Glomerular endothelial cell (primary cell): ENCODE measurements at regions not wholly inside any gene's neighbourhood (a gene's known extent, or its start where the extent isn't known, plus 50 kb on each side); places are given as distances from the start of the nearest gene placed in this dataset.
"Not testable (repeated sequence)": the region's sequence is repeated elsewhere in the genome, so short reads cannot be mapped to it uniquely, and the experiment has no call there.

Experiments used
- DNase-seq: peaks from one replicate; pipeline ENCODE4 v3.0.0-alpha.2; 2011; ENCODE audit warnings: low read depth, low spot score; ENCODE audit errors: extremely low read depth

DNA sequence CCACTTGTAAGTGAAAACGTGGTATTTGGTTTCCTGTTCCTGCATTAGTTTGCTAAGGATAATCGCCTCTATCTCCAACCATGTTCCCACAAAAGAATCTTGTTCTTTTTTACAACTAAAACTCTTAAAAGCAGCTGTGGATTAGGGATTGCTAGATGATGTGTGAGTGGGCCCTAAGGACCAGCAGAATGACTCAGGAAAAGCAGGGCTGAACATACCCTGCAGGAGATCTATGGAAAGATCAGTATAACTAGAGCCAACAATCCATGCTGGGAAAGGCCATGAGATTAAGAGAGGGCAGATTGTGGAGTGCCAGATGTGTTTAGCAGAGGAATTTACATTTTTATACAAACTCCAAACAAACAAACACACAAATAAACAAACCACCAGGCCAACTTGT, 128.4 kb upstream of the TMEM164 start:
- DNase-seq, result no peak

DNA sequence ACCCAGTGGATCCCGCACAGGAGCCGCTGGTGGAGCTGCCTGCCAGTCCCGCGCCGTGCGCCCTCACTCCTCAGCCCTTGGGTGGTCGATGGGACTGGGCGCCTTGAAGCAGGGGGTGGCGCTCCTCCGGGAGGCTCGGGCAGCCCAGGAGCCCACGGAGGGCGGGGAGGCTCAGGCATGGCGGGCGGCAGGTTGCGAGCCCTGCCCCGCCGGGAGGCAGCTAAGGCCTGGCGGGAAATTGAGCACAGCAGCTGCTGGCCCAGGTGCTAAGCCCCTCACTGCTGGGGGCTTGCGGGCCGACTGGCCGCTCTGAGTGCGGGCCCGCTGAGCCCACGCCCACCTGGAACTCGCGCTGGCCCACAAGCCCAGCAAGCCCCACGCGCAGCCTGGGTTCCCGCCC, 127.1 kb upstream of the TMEM164 start:
- no peak for DNase-seq

GRCh38 chrX:109878236-109878635, 124.7 kb upstream of the TMEM164 start:
- no peak for DNase-seq

DNA sequence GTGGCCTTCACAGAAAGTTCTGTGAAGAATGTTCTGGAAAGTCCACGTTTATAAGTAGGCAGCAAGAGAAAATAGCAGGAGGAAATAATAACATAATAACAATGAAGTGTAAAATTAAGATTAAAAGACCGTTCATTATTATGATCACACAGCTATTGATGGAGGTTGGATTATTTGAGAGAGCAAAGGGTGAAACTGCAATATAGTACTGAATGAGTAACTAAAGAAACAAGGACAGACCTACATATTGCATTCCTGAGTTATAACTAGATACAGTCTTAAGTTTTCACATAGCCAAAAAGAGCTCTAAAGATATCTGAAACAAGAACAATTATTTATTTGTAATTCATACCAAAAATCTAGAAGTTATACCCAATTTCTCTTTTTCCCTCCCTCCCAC, 122.9 kb upstream of the TMEM164 start:
- no peak for DNase-seq

- DNase-seq, result no peak
Observed at GRCh38 chrX:109880629-109881028, 122.3 kb upstream of the TMEM164 start.

DNA sequence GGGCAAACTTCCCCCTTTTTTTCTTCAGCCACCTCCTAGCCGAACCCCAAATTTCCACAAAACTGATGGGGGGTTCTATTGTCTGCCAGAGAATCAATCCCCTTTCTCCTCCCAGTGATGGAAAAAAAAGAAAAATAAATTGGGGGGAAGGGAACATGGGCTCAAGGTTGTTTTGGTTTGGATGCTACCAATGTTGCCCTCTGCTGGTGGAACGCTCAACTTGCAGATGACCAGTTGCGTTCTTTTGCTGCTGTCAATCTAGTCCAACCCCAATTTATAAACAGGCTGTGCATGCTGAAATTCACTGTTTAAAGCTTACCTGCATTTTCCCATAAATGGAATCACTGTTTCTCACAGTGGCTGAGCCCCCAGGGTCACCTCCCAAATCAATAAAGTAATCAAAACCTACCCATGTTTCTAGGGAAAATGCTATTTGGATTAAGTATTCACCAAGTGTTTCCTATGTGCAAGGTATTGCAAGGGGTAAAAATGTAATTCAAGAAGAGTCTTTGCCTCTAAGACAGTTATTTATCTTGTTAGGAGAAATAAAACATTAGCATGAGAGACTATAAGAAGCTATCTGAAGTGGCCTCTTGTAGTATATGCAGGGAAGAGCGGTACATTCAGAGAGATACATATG, 116.7 kb upstream of the TMEM164 start:
- DNase-seq, result peak; percentile 29

- no peak for DNase-seq
Observed at GRCh38 chrX:109889289-109890006, 113.5 kb upstream of the TMEM164 start.

- DNase-seq, result no peak
Observed at GRCh38 chrX:109890300-109890699, 112.6 kb upstream of the TMEM164 start.

DNA sequence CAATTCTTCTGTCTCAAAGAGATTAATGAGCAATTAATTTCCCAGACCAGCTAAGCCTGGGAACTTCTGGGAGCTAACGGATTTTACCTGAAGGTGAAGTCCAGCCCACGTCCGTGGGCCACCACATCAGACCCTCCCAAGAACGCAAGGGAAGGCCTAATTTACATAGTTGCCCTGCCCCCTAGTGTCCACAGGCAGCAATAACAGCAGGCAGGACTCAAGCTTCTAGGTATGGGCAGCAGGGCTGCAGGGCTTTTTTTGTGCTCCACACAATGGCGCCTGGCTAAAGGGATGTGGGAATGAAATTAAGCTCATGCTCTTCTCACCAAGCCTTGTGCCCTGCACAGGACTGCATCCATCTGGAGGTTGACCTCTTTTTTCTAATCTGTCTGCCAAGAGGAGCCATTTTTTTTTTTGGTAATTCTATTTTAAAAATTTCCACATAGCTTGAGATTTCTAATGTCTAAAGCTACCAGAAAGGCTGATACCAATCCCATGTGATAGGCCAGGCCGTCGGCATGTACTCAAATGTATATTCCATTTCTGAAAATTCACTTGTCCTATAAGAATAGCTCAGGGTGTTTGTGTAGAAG, 111.9 kb upstream of the TMEM164 start:
- no peak for DNase-seq

DNA sequence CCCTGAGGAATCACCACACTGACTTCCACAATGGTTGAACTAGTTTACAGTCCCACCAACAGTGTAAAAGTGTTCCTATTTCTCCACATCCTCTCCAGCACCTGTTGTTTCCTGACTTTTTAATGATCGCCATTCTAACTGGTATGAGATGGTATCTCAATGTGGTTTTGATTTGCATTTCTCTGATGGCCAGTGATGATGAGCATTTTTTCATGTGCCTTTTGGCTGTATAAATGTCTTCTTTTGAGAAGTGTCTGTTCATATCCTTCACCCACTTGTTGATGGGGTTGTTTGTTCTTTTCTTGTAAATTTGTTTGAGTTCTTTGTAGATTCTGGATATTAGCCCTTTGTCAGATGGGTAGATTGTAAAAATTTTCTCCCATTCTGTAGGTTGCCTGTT, 106.9 kb upstream of the TMEM164 start:
- DNase-seq, result not testable (repeated sequence)

DNA sequence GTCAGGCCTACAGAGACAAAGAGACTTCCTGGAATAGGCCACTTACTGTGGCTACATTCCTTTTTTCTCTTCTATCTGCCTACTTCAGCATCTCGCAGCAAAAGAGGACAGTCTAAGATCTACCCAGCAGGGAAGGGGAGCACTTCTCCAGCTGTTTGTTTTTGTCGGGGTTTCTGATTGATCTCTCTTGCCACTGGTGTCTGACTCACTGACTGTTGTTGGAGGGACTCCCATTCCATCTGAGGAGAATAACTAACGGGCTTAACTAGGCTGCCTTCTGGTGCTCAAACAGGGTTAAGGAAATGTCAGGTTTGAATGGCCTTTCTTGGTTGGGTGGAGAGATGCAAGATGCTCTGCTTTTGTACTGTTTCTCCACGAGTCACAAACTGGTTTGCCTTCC, 100.2 kb upstream of the TMEM164 start:
- DNase-seq, result no peak

GRCh38 chrX:109911046-109911445, 91.9 kb upstream of the TMEM164 start:
- DNase-seq, result no peak

- not testable (repeated sequence) for DNase-seq
Observed at GRCh38 chrX:109912993-109913392, 89.9 kb upstream of the TMEM164 start.

DNA sequence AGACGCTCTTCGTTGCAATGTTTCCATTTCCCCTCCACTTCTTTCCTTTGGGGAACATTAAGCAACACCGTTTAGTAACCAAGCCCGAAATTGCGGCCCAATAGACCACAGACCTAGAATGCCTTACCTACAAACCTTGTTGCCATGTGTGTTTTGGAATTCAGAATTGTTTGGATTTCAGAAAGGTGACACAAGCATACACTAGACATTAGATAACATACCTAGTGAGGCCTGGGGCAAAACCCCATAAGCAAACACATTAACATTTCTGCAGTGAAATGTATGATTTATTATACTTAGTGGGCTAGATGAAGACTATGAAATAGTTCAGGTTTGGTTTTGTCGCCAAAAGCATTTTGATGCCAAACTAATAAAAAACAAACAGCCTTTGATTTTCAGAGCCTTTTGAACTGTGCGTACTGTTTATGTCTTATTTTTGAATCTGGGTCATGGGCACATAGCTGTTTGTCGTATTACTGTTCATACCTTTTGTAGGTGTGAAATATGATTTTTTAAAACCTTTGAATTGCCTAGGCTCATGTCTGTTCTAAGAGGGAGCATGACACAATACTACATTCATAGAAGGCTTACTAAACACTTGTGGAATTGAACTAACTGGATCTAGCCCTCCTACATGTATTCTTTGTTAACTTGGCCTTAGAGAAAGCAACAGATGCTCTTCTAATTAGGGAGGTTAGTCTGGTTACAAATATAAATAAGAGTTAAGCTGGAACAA, 88.6 kb upstream of the TMEM164 start:
- DNase-seq, result no peak

DNA sequence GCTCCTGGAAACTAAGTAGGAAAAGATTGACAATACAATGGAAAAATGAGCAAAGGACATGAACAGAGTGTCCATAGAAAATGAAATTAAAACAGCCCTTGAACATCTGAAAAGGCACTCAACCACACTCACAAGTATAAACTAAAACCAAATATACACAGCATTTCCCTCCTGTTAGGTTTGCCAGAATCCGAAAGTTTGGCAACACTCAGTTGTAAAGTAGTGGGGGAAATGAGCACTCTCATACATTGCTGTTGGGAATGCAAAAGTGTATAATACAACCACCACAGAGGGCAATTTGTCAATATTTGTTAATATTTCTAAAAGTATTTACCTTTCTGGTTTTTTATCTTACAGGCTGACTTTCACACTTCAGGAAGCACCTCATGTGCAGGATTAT, 84.2 kb upstream of the TMEM164 start:
- no peak for DNase-seq

GRCh38 chrX:109920325-109920724, 82.6 kb upstream of the TMEM164 start:
- DNase-seq, result no peak

DNA sequence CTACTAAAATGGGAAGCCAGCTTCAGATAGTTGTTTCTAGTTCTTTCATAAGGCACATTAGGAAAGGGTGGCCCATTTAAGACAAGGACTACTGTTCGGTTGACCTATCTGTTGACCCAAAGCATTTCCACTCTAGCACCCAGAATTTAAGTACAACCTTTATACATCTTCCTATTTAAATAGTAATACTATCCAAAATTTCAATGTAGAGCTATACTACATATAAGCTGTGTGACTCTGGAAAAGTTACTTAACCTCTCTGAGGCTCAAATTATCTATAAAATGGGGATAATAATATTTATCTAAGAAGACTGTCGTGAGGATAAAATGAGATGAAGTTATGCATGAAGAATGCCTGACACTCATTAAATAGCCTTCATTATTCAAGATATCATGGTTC, 82.0 kb upstream of the TMEM164 start:
- DNase-seq, result no peak

DNA sequence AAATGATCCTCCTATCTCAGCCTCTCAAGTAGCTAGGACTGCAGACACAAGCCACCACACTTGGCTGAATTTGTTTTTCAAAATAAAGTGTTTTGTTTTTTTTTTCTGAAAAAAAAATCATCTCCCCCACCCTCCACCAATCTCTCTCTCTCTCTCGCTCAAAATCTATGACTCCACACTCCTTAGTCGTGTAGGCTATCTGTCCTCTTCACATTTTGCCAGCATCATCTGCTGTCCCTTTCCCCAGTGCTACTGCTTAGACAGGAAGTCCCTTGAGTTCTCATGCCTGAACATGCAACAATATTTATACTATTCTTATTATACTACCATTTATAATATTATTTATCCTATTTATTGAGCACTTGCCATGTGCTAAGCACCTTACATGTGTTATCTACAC, 80.7 kb upstream of the TMEM164 start:
- DNase-seq, result no peak

GRCh38 chrX:109925003-109925402, 77.9 kb upstream of the TMEM164 start:
- DNase-seq, result not testable (repeated sequence)

GRCh38 chrX:109925656-109926055, 77.3 kb upstream of the TMEM164 start:
- no peak for DNase-seq

DNA sequence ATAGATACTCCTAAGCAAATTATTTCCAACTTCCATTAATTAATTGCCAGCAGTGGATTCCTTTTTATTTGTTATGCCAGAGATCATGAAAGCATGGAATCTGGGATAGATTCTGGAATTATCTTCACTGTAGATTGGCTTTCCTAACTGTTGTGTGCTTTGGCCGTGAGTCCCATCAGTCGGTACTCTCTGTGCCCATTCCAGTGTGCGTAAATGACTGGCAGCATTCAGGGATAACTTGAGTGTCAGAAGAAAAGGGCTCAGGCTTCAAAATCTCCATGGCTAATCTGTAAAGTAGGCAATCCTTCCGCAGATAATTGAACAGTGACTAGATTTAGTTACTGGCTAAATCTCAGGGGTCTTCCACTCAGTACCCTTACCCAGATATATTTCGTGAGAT, 76.8 kb upstream of the TMEM164 start:
- DNase-seq, result no peak
